ENCODE measurements at regions not wholly inside any gene's neighbourhood (a gene's known extent, or its start where the extent isn't known, plus 50 kb on each side); places are given as distances from the start of the nearest gene placed in this dataset.

DNA sequence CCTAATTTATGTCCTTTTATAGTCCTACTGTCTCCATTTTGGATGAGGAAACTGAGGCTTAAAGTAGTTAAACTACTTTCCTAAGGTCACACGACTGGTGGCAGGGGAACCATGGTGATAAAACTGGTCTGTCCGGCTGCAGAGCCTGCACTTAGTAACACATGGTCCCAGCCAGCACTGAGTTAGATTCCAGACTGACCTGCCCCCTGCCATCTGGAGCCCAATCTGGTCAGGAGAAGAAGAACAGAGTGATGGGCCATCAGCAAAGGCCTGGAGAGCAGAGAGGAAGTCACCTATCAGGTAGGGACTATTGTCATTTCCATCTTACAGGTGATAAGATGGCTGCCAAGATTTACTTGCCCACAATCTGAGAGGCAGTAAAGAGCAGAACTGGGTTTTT lies 86.6 kb upstream of the SLC25A48 start (continued):
- TF ChIP-seq, protein P1, sequence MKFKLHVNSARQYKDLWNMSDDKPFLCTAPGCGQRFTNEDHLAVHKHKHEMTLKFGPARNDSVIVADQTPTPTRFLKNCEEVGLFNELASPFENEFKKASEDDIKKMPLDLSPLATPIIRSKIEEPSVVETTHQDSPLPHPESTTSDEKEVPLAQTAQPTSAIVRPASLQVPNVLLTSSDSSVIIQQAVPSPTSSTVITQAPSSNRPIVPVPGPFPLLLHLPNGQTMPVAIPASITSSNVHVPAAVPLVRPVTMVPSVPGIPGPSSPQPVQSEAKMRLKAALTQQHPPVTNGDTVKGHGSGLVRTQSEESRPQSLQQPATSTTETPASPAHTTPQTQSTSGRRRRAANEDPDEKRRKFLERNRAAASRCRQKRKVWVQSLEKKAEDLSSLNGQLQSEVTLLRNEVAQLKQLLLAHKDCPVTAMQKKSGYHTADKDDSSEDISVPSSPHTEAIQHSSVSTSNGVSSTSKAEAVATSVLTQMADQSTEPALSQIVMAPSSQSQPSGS (IDR thresholded peaks at IDR 0.05; ENCODE audit: low read length): no peak
- no peak for TF ChIP-seq SAP30 (IDR thresholded peaks at IDR 0.05; ENCODE audit: insufficient read depth, insufficient replicate concordance, low read length)

All from H1 (cell line).